ENCODE measurements at regions not wholly inside any gene's neighbourhood (a gene's known extent, or its start where the extent isn't known, plus 50 kb on each side); places are given as distances from the start of the nearest gene placed in this dataset.

GRCh38 chr2:176540995-176541394, 271.8 kb downstream of the MTX2 start:
- no peak for DNase-seq (ENCODE audit: low read depth)

GRCh38 chr2:176542476-176542875, 273.2 kb downstream of the MTX2 start:
- DNase-seq (ENCODE audit: low read depth), result no peak

- no peak for DNase-seq (ENCODE audit: low read depth)
These were observed 275.3 kb downstream of the MTX2 start for GRCh38 chr2:176544557-176544956.

- DNase-seq (ENCODE audit: low read depth), result no peak
These were observed 276.0 kb downstream of the MTX2 start for GRCh38 chr2:176544991-176545956.

DNA sequence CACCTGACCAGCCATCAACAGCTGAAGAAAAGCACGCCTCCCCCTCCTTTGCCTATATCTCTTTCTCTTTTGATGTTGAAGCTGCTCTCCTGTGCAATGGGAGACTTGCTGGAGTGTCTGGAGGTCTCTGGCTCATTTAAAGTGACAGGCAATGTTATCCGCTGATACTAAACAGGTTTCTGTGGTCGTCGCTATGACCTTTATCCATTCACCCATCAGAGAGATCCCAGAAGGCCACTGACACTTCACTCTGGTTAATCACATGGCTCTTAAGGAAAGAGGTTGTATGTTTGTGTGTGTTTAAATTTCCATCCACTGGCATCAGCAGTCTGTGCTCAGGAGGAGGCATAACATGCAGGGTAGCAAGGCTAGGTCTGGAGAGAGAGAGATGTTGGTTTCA, 277.3 kb downstream of the MTX2 start:
- no peak for DNase-seq (ENCODE audit: low read depth)

DNA sequence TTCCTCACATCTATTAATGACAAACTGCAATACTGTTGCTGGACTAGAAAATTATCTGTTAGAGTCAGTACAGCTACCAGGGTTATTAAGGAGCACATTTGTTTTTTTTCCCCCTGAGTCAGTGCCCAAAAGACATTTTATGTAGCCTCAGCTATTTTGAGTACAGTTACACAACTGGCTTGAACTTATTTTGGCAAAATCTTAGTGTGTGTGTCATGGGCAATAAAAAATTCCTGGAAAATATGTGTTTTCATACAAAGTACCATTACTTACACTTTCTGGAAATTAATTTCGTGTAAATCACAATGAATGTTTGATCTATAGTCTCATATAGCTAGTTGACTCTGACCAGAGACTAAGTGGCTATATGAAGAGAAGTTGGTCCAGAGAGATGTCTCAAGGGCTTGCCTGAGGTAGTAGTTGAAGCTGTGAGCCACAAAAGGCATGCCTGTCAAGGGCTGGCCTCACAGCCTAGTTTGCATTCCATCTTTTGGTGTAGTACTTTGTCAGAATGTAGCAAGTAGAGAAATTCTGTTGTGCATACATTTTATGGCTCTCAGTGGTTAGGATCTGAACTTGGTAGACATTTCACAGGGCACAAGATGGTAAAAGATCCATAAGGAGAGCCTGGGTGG, 283.4 kb downstream of the MTX2 start:
- no peak for DNase-seq (ENCODE audit: low read depth)

DNA sequence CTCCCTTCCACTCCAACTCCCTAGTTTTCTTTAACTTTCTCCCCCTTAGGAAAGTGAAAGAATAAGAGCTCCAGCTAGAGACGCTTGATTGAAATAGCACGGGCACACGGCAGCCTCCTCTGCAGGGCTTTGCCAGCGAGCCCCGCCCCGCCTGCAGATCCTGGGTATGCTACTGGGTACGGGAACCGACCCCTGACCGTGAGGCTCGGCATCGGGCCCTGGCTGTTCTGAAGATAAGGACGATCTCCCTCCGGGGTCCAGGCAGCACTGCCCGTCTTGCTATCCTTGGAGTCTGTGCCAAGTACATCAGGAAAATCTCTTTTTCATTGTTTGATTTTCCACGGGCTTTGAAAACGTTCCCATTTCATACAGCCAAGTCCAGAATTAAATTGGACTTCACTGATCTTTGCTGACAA, 284.5 kb downstream of the MTX2 start:
- DNase-seq (ENCODE audit: low read depth), result peak; percentile 1

DNA sequence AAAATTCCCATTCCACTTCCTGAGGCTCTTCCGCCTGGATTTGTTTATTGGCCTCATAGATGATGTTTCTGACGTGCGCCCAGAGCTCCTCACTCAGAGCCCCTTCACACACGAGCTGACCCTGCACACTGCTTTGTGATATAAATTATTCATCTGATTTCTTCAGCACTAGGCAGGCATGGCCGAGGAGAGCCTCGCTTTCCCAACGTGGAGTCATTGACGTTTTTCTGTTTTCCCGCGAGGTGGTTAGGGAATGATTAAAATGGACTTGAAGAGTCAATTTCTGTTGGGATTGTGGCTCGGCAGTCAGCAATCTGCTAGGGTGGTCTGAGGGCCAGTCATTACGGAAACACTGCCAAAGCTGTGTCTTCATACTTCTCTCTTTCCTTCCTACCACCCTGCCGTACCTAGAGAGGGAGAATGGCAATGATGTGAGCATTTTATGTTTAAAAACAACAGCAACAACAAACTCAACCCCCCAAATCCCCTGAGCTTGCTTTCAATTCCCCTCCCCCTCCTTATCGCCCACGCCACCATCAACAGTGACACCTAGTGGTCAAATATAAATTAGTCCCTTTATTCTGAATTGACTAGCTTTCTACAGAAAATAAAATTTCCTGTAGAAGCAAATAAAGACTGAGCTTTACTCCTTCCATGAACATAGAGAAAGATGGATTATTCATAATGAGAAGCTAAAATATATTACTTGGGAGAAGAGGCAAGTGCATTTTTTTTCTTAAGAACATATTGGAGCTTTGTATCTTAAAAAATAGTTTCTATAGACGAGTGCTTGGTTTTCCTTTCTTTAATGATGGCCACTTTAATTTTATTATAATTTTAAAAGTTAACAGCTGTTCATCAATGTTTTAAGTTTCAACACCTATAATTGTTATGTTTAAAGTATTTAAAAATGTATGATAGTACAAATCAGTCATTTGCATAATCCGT, 285.1 kb downstream of the MTX2 start:
- no peak for DNase-seq (ENCODE audit: low read depth)

DNA sequence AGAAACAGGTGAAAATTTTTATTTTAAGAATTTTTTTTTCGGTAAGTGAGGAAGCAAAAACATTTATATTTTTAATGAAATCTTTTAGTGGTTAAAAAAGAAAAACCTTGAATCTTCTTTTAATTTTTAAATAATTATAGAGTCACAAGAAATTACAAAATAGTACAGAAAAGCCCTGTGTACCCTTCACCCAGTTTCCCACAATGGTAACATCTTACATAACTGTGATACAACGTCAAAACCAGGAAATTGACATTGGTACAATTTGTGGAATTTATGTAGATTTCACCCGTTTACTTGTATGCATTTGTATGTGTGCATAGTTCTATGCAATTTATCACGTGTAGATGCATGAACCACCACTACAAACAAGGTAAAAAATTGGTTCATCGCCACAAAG, 285.9 kb downstream of the MTX2 start:
- DNase-seq (ENCODE audit: low read depth), result no peak

GRCh38 chr2:176555781-176556180, 286.5 kb downstream of the MTX2 start:
- DNase-seq (ENCODE audit: low read depth), result no peak

DNA sequence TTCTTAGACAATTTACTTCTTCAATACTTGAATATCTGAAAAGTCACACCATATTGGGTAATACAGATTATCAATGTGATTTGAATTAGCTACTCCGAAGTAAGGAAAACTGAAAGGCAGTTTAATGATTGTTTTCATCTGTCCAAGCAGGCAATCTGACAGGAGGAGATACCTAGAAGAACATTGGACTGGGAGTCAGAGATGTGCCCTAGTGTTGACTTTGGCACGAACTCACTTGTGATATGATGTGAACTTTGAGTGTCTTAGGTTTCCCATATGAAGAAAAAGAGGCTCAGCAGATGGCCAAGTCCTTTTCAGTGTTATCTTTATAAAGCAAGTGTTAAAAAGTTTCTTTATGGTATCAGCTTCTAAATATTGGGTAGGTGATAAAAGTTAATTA, 287.1 kb downstream of the MTX2 start:
- DNase-seq (ENCODE audit: low read depth), result no peak

DNA sequence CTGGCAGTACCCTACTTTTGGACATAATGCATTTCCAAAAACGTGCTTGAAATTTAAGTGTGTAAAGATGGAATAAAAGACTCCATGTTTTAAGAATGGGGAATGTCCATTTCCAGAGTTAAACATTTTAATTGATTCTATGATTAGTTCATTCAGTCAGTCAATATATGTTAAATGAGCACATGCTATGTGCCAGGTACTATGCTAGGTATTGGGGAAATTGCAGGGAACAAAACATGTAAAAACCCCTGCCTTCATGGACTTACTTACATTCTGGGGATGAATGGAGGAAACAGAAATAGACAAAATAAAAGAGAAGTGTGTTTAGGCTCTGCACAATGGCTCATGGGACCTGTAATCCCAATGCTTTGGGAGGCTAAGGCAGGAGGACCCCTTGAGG, 288.6 kb downstream of the MTX2 start:
- no peak for DNase-seq (ENCODE audit: low read depth)

DNA sequence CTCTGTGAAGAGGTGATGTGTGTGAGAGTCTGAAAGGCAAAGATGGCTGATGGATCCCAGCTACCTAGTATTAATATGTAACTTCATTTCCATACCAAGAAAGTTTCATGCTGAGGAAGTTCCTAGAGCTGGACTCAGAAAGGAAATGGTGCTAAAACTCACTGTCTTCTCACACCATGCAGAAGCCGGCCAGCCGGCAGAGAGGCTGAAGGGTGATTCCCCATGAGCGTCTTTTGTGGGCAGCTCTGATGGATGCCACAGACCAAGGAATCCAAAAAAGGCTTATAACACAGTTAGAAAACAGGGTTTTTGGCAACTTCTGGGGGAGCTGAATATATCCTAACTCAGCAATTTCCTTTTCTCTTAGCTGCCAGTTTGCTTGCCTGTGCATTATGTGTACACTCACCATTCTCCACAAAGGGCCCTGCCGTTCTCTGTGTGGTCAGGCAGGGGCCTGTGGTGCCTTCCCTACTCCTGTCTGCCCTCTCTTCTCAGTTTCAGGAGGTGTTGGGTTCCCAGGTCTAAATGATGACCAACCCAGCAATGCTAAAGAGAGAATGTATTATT, 289.4 kb downstream of the MTX2 start:
- no peak for DNase-seq (ENCODE audit: low read depth)

DNA sequence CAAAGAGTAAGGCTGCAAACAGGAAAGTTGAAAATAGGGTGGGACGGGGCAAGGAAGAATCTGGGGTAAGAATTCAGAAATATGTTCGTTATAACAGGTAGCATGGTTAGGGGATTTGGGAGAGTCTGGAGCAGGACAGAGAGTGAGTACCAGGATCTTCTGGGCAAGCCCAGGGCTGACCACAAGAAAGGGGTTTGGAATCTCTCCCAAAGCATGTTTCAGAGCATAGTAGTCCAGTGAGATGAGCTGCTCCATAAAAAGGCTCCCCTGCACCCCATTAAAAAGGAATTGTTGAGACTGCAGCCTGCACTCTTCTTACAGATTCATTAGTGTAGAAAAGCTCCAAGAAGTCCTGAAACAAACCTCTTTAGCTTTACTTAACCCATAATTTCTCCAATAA, 291.1 kb downstream of the MTX2 start:
- no peak for DNase-seq (ENCODE audit: low read depth)

DNA sequence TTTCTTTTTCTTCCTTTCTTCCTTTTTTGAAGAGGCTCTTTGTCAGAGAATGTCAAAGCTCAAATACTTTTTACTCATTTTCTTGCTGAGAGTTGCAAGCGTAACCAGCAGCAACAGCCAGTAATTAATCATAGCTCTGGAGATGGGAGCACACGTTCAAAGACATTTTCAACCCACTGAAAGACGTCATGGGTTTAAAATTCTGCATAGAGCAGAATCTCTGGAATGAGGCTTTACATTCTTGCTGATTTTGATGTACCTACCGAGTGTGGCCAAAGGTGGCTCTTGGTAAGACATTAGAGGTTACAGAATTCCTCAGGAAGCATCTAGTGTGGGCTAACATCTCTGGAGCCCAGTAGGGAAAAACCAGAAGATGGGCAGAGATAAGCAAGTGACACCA, 292.5 kb downstream of the MTX2 start:
- no peak for DNase-seq (ENCODE audit: low read depth)

- DNase-seq (ENCODE audit: low read depth), result no peak
These were observed 293.3 kb downstream of the MTX2 start for GRCh38 chr2:176562359-176563078.

GRCh38 chr2:176565641-176566323, 296.5 kb downstream of the MTX2 start:
- no peak for DNase-seq (ENCODE audit: low read depth)

DNA sequence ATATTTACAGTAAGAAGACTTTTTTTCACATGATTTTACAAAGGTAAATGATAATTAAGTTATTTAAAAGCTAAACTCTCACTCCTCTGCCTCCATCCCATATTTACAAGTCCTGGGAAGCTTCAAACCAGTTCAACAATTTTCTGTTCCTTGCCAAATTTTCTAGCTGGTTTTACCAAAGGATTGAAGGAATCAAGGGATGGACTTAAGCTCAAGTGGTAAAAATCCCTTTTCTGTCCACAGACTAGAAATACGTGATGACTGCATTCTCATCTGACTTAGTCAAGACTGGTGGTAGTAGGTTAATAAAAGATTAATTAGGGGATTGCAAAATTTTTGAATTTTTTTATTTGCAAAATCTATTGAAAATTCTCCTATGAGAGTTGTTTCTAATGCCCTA, 297.3 kb downstream of the MTX2 start:
- no peak for DNase-seq (ENCODE audit: low read depth)

DNA sequence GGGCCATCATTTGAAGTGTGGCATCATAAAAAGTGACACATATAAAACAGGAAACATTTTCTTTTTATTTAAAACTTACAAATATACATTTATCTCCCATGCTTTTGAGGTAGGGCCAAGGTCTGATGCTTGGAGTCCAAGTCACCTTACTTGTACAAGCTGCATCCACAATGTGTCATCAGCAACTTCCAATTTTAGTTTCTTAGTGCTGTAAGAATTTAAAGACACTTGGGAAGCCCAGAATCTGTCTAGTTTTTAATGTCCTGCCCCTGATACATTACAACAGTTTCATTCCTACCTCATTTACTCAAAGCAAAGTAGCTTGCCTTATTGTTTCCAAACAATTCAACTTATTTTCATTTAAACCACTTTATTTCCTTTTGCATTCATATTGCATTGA, 297.7 kb downstream of the MTX2 start:
- DNase-seq (ENCODE audit: low read depth), result no peak

GRCh38 chr2:176567361-176567760, 298.1 kb downstream of the MTX2 start:
- DNase-seq (ENCODE audit: low read depth), result no peak

DNA sequence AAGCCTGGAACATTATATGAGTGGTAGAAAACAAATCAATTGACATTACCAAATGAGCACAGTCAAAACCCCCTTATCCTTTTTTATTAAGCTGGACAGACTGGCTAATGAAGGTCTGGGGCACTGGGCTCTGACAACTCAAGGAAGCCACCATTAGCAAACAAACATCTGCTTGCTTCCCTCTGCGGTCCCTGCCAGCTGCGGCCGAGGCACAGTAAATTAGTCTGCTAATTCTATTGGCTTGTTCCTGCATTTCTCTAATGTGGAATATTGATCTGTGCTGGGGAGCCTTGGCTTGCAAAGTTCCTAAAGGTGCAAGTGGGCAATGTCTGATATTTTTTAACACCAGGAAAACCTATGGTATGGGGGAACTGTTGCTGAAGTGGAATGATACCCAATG, 300.3 kb downstream of the MTX2 start:
- no peak for DNase-seq (ENCODE audit: low read depth)
